Fibroblast of pulmonary artery (primary cell): ENCODE measurements at regions not wholly inside any gene's neighbourhood (a gene's known extent, or its start where the extent isn't known, plus 50 kb on each side); places are given as distances from the start of the nearest gene placed in this dataset.

Source experiments
- DNase-seq: peaks from one replicate; pipeline ENCODE4 v3.0.0-alpha.2; 2010; ENCODE audit warnings: low read depth
- H3K4me3 ChIP-seq: replicated peaks from 2 replicates; pipeline ENCODE4 v1.5.1; 2011; ENCODE audit warnings: low read depth, mild to moderate bottlenecking, control low read depth, low read length, moderate library complexity
- TF ChIP-seq, protein P1 (sequence below): IDR thresholded peaks from 2 replicates; pipeline ENCODE4 v1.5.1; 2011; ENCODE audit warnings: mild to moderate bottlenecking, control low read depth, low read length, inconsistent platforms; ENCODE audit errors: missing control alignments

GRCh38 chr2:120876526-120877280 is 141.0 kb downstream of the GLI2 start:
- TF ChIP-seq, protein P1, sequence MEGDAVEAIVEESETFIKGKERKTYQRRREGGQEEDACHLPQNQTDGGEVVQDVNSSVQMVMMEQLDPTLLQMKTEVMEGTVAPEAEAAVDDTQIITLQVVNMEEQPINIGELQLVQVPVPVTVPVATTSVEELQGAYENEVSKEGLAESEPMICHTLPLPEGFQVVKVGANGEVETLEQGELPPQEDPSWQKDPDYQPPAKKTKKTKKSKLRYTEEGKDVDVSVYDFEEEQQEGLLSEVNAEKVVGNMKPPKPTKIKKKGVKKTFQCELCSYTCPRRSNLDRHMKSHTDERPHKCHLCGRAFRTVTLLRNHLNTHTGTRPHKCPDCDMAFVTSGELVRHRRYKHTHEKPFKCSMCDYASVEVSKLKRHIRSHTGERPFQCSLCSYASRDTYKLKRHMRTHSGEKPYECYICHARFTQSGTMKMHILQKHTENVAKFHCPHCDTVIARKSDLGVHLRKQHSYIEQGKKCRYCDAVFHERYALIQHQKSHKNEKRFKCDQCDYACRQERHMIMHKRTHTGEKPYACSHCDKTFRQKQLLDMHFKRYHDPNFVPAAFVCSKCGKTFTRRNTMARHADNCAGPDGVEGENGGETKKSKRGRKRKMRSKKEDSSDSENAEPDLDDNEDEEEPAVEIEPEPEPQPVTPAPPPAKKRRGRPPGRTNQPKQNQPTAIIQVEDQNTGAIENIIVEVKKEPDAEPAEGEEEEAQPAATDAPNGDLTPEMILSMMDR, result no peak
- no peak for DNase-seq
- no peak overlapping the region for H3K4me3 ChIP-seq

GRCh38 chr2:120877409-120877808 is 141.7 kb downstream of the GLI2 start:
- DNase-seq, result no peak
- TF ChIP-seq, protein P1, result no peak
- no peak overlapping the region for H3K4me3 ChIP-seq

- no peak overlapping the region for H3K4me3 ChIP-seq
- DNase-seq, result no peak
- TF ChIP-seq, protein P1, result no peak
Observed at GRCh38 chr2:120878970-120879369, 143.3 kb downstream of the GLI2 start.

- H3K4me3 ChIP-seq, result no peak overlapping the region
- DNase-seq, result no peak
- TF ChIP-seq, protein P1, result no peak
Observed at GRCh38 chr2:120879431-120880295, 144.0 kb downstream of the GLI2 start.

DNA sequence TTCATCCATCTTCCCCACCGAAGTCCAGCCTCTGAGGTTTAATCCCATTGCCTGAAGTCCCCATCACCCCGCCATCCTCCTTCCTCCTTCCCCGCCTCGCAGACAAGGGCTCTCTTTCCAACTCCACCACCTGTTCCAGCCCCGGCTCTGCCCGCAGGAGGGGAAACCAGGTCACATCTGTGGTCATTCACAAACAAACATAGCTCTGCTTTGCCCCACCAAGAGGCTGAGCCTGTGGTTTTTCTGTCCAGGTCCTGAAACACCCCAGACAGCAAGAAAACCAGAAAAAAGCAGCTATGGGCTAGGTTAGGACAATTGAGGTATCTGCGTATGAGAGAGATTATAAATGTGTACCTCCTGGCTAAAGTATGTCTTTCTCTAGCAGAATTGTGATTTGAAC is 144.7 kb downstream of the GLI2 start:
- no peak for DNase-seq
- TF ChIP-seq, protein P1, result no peak
- H3K4me3 ChIP-seq, result no peak overlapping the region

GRCh38 chr2:120881981-120882788 is 146.5 kb downstream of the GLI2 start:
- TF ChIP-seq, protein P1, result no peak

More at GRCh38 chr2:120881981-120882788, 146.5 kb downstream of the GLI2 start:
- no peak overlapping the region for H3K4me3 ChIP-seq
- no peak for DNase-seq
